SK-N-SH treated with all-trans-retinoic acid at 6 μM for 48 hours (cell line): ENCODE measurements at regions not wholly inside any gene's neighbourhood (a gene's known extent, or its start where the extent isn't known, plus 50 kb on each side); places are given as distances from the start of the nearest gene placed in this dataset.

ENCODE experiments used
- GLIS3 ChIP-seq: fragments of 250-450 bp; sonication (Bioruptor Pico); IDR thresholded peaks from 2 replicates; pipeline ENCODE4 v1.5.0; 2020; ENCODE audit warnings: mild to moderate bottlenecking, moderate library complexity
- PPARA ChIP-seq: fragments of 250-450 bp; sonication (Bioruptor Pico); IDR thresholded peaks from 2 replicates; pipeline ENCODE4 v1.5.0; 2020; ENCODE audit warnings: mild to moderate bottlenecking, borderline replicate concordance
- RARB ChIP-seq: fragments of 250-450 bp; sonication (Bioruptor Pico); IDR thresholded peaks from 2 replicates; pipeline ENCODE4 v1.8.0; 2021; ENCODE audit warnings: mild to moderate bottlenecking, moderate library complexity
- TOX ChIP-seq: fragments of 250-450 bp; sonication (Bioruptor Pico); IDR thresholded peaks from 2 replicates; pipeline ENCODE4 v1.8.0; 2021; ENCODE audit warnings: mild to moderate bottlenecking, moderate library complexity, borderline replicate concordance
- ZFP3 ChIP-seq: fragments of 250-450 bp; sonication (Bioruptor Pico); IDR thresholded peaks from 2 replicates; pipeline ENCODE4 v1.5.0; 2020; ENCODE audit warnings: mild to moderate bottlenecking, moderate library complexity
- ZFP30 ChIP-seq: fragments of 450-650 bp; formaldehyde crosslinking; IDR thresholded peaks from 2 replicates; pipeline ENCODE4 v1.5.0; 2022; ENCODE audit warnings: mild to moderate bottlenecking, moderate library complexity
- ZNF565 ChIP-seq: fragments of 450-650 bp; formaldehyde crosslinking; conservative IDR thresholded peaks from 2 replicates; pipeline ENCODE4 v1.5.0; 2020; ENCODE audit warnings: low read depth, mild to moderate bottlenecking, moderate library complexity
- TF ChIP-seq, protein P1 (sequence below): fragments of 250-450 bp; sonication (Bioruptor Pico); IDR thresholded peaks from 2 replicates; pipeline ENCODE4 v1.8.0; 2020; ENCODE audit warnings: mild to moderate bottlenecking, moderate library complexity, borderline replicate concordance
- TF ChIP-seq, protein P2 (sequence below): fragments of 250-450 bp; sonication (Bioruptor Pico); IDR thresholded peaks from 2 replicates; pipeline ENCODE4 v1.5.1; 2020; ENCODE audit warnings: low read depth, mild to moderate bottlenecking, moderate library complexity

DNA sequence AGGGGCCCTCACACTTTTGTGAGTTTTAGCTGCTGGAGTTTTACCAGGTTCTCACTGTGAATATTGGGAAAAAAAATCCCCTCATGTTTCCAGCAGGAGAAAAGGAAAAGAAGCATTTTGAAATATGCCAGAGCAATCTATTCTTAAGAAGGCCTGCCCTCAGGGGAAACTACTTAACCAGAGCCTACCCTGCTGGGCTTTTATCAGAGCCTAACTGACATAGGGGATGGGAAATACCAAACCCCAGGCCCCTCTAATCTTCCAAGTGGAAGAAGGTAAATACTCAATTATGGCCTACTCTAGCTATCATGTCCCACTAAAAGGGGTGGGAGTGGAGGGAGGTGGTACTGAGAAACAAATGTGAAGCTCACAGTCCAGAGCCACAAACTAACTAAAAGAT, 68.7 kb upstream of the NMNAT3 start:
- TF ChIP-seq, protein P1, sequence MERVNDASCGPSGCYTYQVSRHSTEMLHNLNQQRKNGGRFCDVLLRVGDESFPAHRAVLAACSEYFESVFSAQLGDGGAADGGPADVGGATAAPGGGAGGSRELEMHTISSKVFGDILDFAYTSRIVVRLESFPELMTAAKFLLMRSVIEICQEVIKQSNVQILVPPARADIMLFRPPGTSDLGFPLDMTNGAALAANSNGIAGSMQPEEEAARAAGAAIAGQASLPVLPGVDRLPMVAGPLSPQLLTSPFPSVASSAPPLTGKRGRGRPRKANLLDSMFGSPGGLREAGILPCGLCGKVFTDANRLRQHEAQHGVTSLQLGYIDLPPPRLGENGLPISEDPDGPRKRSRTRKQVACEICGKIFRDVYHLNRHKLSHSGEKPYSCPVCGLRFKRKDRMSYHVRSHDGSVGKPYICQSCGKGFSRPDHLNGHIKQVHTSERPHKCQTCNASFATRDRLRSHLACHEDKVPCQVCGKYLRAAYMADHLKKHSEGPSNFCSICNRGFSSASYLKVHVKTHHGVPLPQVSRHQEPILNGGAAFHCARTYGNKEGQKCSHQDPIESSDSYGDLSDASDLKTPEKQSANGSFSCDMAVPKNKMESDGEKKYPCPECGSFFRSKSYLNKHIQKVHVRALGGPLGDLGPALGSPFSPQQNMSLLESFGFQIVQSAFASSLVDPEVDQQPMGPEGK (CRISPR knock-in tag), result no peak
- TF ChIP-seq ZFP3 (CRISPR knock-in tag), result no peak
- TF ChIP-seq RARB, result no peak
- TF ChIP-seq GLIS3 (CRISPR knock-in tag), result no peak
- TF ChIP-seq, protein P2, sequence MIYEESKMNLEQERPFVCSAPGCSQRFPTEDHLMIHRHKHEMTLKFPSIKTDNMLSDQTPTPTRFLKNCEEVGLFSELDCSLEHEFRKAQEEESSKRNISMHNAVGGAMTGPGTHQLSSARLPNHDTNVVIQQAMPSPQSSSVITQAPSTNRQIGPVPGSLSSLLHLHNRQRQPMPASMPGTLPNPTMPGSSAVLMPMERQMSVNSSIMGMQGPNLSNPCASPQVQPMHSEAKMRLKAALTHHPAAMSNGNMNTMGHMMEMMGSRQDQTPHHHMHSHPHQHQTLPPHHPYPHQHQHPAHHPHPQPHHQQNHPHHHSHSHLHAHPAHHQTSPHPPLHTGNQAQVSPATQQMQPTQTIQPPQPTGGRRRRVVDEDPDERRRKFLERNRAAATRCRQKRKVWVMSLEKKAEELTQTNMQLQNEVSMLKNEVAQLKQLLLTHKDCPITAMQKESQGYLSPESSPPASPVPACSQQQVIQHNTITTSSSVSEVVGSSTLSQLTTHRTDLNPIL (CRISPR knock-in tag), result no peak
- TF ChIP-seq PPARA (CRISPR knock-in tag), result no peak
- no peak for TF ChIP-seq TOX (CRISPR knock-in tag)
- no peak for TF ChIP-seq ZFP30
- no peak for TF ChIP-seq ZNF565 (CRISPR knock-in tag)
